Caco-2 (cell line): ENCODE measurements at regions not wholly inside any gene's neighbourhood (a gene's known extent, or its start where the extent isn't known, plus 50 kb on each side); places are given as distances from the start of the nearest gene placed in this dataset.

ENCODE experiments used
- BruUV-seq: library from RNA; stranded (reverse); fragments of 400-500 nt; replicated peaks from 2 replicates; lab custom pipeline; 2021; lab: Mats Ljungman, UMichigan
- CTCF ChIA-PET: fragments of 300-600 bp; sonication (Branson Sonifier 250); formaldehyde crosslinking; loops from one replicate; lab custom pipeline; 2022; ENCODE audit warnings: antibody characterized with exemption; lab: Charles Lee
- POLR2A ChIA-PET: fragments of 300-600 bp; sonication (Branson Sonifier 250); formaldehyde crosslinking; loops from one replicate; lab custom pipeline; 2022; ENCODE audit warnings: antibody characterized with exemption; lab: Charles Lee
- DNase-seq, 2 experiments: peaks; one replicate each; pipeline versions ENCODE4 v3.0.0 to v3.0.0-alpha.2; 2020 to 2022
- H3K27me3 ChIP-seq: replicated peaks from 2 replicates; pipeline ENCODE4 v1.6.0; 2011; ENCODE audit warnings: low read length; ENCODE audit not compliant: control insufficient read depth, insufficient read depth
- H3K36me3 ChIP-seq: 2 replicates; pipeline ENCODE4 v1.5.1; 2011; ENCODE audit warnings: low read length; ENCODE audit not compliant: control insufficient read depth, insufficient read depth
- H3K4me1 ChIP-seq: fragments of 250-450 bp; sonication (Bioruptor Pico); 2 replicates; pipeline ENCODE4 v1.5.1; 2020; ENCODE audit warnings: mild to moderate bottlenecking
- H3K4me3 ChIP-seq: 2 replicates; pipeline ENCODE4 v1.5.1; 2011; ENCODE audit warnings: low read depth, mild to moderate bottlenecking, control low read depth, low read length
- H3K9me3 ChIP-seq: fragments of 250-450 bp; sonication (Bioruptor Pico); 2 replicates; pipeline ENCODE4 v1.5.1; 2020; ENCODE audit warnings: mild to moderate bottlenecking, moderate library complexity
- H3K27ac Mint-ChIP-seq: one replicate; pipeline ENCODE4 v1.8.0; 2022; ENCODE audit warnings: mixed read lengths; ENCODE audit not compliant: unreplicated experiment
- H3K27me3 Mint-ChIP-seq: one replicate; pipeline ENCODE4 v1.8.0; 2022; ENCODE audit warnings: mixed read lengths; ENCODE audit not compliant: insufficient read depth, unreplicated experiment
- H3K36me3 Mint-ChIP-seq: one replicate; pipeline ENCODE4 v1.8.0; 2022; ENCODE audit warnings: mild to moderate bottlenecking, mixed read lengths; ENCODE audit not compliant: insufficient read depth, unreplicated experiment
- H3K4me1 Mint-ChIP-seq: one replicate; pipeline ENCODE4 v1.8.0; 2022; ENCODE audit warnings: low read depth, mixed read lengths; ENCODE audit not compliant: unreplicated experiment
- H3K4me3 Mint-ChIP-seq: one replicate; pipeline ENCODE4 v1.8.0; 2022; ENCODE audit warnings: mild to moderate bottlenecking, moderate library complexity, mixed read lengths; ENCODE audit not compliant: unreplicated experiment
- H3K9me3 Mint-ChIP-seq: one replicate; pipeline ENCODE4 v1.8.0; 2022; ENCODE audit warnings: mixed read lengths; ENCODE audit not compliant: unreplicated experiment
- intact Hi-C: fragments of 100-400 bp; cut with micrococcal nuclease; formaldehyde crosslinking; loops from one replicate; pipeline ENCODE4 v1.10.0; 2022; ENCODE audit not compliant: unreplicated experiment
- TF ChIP-seq, protein P1 (sequence below), 2 experiments: fragments of 200-600 bp in 1 of 2; IDR thresholded peaks; 1 replicate in 1 of 2; 2 replicates in 1 of 2; pipeline versions ENCODE4 v1.5.1 to v1.8.0; 2011 to 2022; ENCODE audit warnings: antibody characterized with exemption in 1 of 2, control low read depth in 1 of 2, inconsistent platforms in 1 of 2, low read depth in 1 of 2, low read length in 1 of 2, mild to moderate bottlenecking in 1 of 2, moderate library complexity in 1 of 2; ENCODE audit not compliant: insufficient read depth in 1 of 2, severe bottlenecking in 1 of 2, unreplicated experiment in 1 of 2

DNA sequence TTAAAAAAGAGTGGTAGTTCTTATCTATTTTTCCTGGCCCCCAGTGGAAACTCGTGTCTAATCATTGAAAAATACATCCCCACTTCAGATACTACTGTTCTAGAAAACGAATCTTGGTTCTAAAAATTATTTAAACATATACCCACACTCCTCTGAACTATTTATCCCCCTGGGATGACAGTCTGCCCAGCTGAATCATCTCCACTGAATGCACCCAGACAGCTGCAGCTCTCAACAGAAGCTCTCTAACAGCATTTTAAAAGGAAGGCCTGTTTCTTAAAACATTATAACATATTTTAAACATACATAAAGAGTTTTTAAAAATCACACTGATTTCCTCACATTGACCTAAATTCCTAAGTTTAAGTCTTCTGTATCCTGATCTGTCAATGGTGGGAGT, 544.6 kb upstream of the PHF14 start:
- POLR2A ChIA-PET, result no interaction called here
- Mint-ChIP-seq H3K9me3 (no peaks in the 10 kb centered on the region), H3K27me3 (no peaks in the 10 kb centered on the region), H3K36me3 (no peaks in the 10 kb centered on the region), H3K4me3 (no peak overlapping the region), H3K4me1 (no peaks in the 10 kb centered on the region), H3K27ac (no peak overlapping the region)
- no peaks in the 10 kb centered on the region for H3K4me1 ChIP-seq
- H3K27me3 ChIP-seq, result no peaks in the 10 kb centered on the region
- CTCF ChIA-PET, result no interaction called here
- H3K9me3 ChIP-seq, result no peaks in the 10 kb centered on the region
- no peak overlapping the region for H3K4me3 ChIP-seq
- intact Hi-C loops, result no loop called here
- no peak for DNase-seq
- TF ChIP-seq, protein P1, sequence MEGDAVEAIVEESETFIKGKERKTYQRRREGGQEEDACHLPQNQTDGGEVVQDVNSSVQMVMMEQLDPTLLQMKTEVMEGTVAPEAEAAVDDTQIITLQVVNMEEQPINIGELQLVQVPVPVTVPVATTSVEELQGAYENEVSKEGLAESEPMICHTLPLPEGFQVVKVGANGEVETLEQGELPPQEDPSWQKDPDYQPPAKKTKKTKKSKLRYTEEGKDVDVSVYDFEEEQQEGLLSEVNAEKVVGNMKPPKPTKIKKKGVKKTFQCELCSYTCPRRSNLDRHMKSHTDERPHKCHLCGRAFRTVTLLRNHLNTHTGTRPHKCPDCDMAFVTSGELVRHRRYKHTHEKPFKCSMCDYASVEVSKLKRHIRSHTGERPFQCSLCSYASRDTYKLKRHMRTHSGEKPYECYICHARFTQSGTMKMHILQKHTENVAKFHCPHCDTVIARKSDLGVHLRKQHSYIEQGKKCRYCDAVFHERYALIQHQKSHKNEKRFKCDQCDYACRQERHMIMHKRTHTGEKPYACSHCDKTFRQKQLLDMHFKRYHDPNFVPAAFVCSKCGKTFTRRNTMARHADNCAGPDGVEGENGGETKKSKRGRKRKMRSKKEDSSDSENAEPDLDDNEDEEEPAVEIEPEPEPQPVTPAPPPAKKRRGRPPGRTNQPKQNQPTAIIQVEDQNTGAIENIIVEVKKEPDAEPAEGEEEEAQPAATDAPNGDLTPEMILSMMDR (IDR thresholded peaks at IDR 0.05; ENCODE audit: insufficient read depth in 1 of 2, low read depth in 1 of 2, low read length in 1 of 2, severe bottlenecking in 1 of 2, unreplicated experiment in 1 of 2), result no peak
- H3K36me3 ChIP-seq, result no peaks in the 10 kb centered on the region
- no TSS peak for BruUV-seq

DNA sequence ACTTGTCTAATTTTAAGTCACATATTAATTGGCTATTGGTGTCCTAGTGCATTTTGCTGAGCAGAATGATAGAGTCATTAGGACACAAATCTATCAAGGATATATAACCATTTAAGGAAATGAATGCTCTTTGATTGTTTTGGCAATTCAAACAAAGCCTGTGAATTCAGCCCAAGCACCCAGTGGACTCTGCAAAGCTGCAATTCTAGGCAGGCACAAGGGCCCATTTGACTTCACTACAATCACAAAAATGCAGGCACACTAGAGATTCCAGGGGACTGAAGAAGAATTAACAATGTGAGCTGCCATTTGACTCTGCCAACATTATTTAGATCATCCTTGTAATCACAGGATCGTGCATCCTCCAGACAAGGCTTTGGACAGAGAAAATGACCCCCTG, 544.2 kb upstream of the PHF14 start:
- intact Hi-C loops, result no loop called here
- no peaks in the 10 kb centered on the region for H3K36me3 ChIP-seq
- H3K27ac Mint-ChIP-seq, result no peak overlapping the region
- no peaks in the 10 kb centered on the region for H3K36me3 Mint-ChIP-seq
- POLR2A ChIA-PET, result no interaction called here
- no TSS peak for BruUV-seq
- H3K4me1 Mint-ChIP-seq, result no peaks in the 10 kb centered on the region
- DNase-seq, result no peak
- no peaks in the 10 kb centered on the region for H3K27me3 ChIP-seq
- H3K9me3 ChIP-seq, result no peaks in the 10 kb centered on the region
- TF ChIP-seq, protein P1 (IDR thresholded peaks at IDR 0.05; ENCODE audit: insufficient read depth in 1 of 2, low read depth in 1 of 2, low read length in 1 of 2, severe bottlenecking in 1 of 2, unreplicated experiment in 1 of 2), result no peak
- H3K27me3 Mint-ChIP-seq, result no peaks in the 10 kb centered on the region
- CTCF ChIA-PET, result no interaction called here
- H3K9me3 Mint-ChIP-seq, result peaks cover 2% of the 10 kb centered on the region
- no peak overlapping the region for H3K4me3 ChIP-seq
- no peaks in the 10 kb centered on the region for H3K4me1 ChIP-seq
- H3K4me3 Mint-ChIP-seq, result no peak overlapping the region

DNA sequence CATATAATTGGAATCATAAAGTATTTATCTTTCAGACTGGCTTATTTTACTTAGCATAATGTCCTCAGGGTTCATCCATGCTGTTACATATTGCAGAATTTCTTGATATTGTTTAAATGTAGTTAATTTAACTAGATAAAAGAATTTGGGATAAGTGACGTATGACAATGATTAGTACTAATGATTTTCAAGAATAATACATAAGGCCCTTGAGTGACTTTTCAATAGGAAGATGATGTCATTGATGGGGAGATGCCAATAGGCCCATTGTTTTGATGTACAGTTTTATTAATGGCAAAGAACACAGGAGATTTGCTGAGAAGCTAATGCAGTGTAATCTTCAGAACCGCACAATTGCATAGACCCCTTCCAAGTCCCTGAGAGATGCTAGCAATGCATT, 537.4 kb upstream of the PHF14 start:
- H3K4me1 ChIP-seq, result no peaks in the 10 kb centered on the region
- CTCF ChIA-PET, result no interaction called here
- BruUV-seq, result no TSS peak
- no peaks in the 10 kb centered on the region for H3K27me3 Mint-ChIP-seq
- H3K36me3 ChIP-seq, result no peaks in the 10 kb centered on the region
- H3K36me3 Mint-ChIP-seq, result no peaks in the 10 kb centered on the region
- DNase-seq, result no peak
- H3K27ac Mint-ChIP-seq, result no peak overlapping the region
- no peaks in the 10 kb centered on the region for H3K9me3 ChIP-seq
- POLR2A ChIA-PET, result no interaction called here
- H3K9me3 Mint-ChIP-seq, result peaks cover 10% of the 10 kb centered on the region
- H3K4me1 Mint-ChIP-seq, result no peaks in the 10 kb centered on the region
- no peak overlapping the region for H3K4me3 ChIP-seq
- intact Hi-C loops, result no loop called here
- no peaks in the 10 kb centered on the region for H3K27me3 ChIP-seq
- no peak overlapping the region for H3K4me3 Mint-ChIP-seq
- TF ChIP-seq, protein P1 (IDR thresholded peaks at IDR 0.05; ENCODE audit: insufficient read depth in 1 of 2, low read depth in 1 of 2, low read length in 1 of 2, severe bottlenecking in 1 of 2, unreplicated experiment in 1 of 2), result no peak
